CD4-positive, alpha-beta T cell (primary cell): ENCODE measurements at regions not wholly inside any gene's neighbourhood (a gene's known extent, or its start where the extent isn't known, plus 50 kb on each side); places are given as distances from the start of the nearest gene placed in this dataset.

ENCODE experiments used
- ATAC-seq: fragments of 200-7000 bp; cut with Tn5 transposase; one replicate; pipeline ENCODE4 v1.10.0; 2022; ENCODE audit warnings: mild to moderate bottlenecking; ENCODE audit not compliant: poor library complexity
- CTCF ChIA-PET: fragments of 350-600 bp; sonication (Branson Sonifier 250); formaldehyde crosslinking; loops from one replicate; lab custom pipeline; 2021; ENCODE audit warnings: antibody characterized with exemption, inconsistent platforms; lab: Charles Lee
- POLR2A ChIA-PET: fragments of 350-600 bp; sonication (Branson Sonifier 250); formaldehyde crosslinking; loops from one replicate; lab custom pipeline; 2021; ENCODE audit warnings: antibody characterized with exemption, inconsistent platforms; lab: Charles Lee
- DNase-seq, 14 experiments: peaks; one replicate each; pipeline ENCODE4 v3.0.0-alpha.2; 2013 to 2020; ENCODE audit warnings: mixed read lengths in 2 of 14
- H3K27ac ChIP-seq, 2 donors: one replicate each; pipeline versions ENCODE4 v1.5.1 to v1.7.0; 2013; ENCODE audit warnings: low read length in 2 of 2, low read depth in 1 of 2, mild to moderate bottlenecking in 1 of 2
- H3K27me3 ChIP-seq, 2 experiments: 1 replicate in 1 of 2; 2 replicates in 1 of 2; pipeline versions ENCODE4 v1.6.1 to v1.7.0; 2013; ENCODE audit warnings: low read length in 2 of 2, control low read depth in 1 of 2, mild to moderate bottlenecking in 1 of 2, moderate library complexity in 1 of 2; ENCODE audit not compliant: insufficient read depth in 2 of 2, control insufficient read depth in 1 of 2
- H3K36me3 ChIP-seq: one replicate; pipeline ENCODE4 v1.6.1; 2013; ENCODE audit warnings: low read length, control low read depth; ENCODE audit not compliant: insufficient read depth
- H3K4me1 ChIP-seq: one replicate; pipeline ENCODE4 v1.6.1; 2013; ENCODE audit warnings: low read length, control low read depth; ENCODE audit not compliant: insufficient read depth
- H3K4me3 ChIP-seq: one replicate; pipeline ENCODE4 v1.5.1; 2013; ENCODE audit warnings: mild to moderate bottlenecking, low read length, moderate library complexity
- H3K9me3 ChIP-seq, 2 experiments: 1 replicate in 1 of 2; 2 replicates in 1 of 2; pipeline versions ENCODE4 v1.6.1 to v1.7.0; 2013; ENCODE audit warnings: low read length in 2 of 2, mild to moderate bottlenecking in 2 of 2, control low read depth in 1 of 2, moderate library complexity in 1 of 2; ENCODE audit not compliant: control insufficient read depth in 1 of 2, insufficient read depth in 1 of 2
- H3K27ac Mint-ChIP-seq: one replicate; pipeline ENCODE4 v1.8.0; 2020; ENCODE audit warnings: mixed read lengths
- H3K27me3 Mint-ChIP-seq: one replicate; pipeline ENCODE4 v1.8.0; 2021; ENCODE audit warnings: mixed read lengths
- H3K36me3 Mint-ChIP-seq: one replicate; pipeline ENCODE4 v1.8.0; 2021; ENCODE audit warnings: low read depth, mixed read lengths
- H3K4me1 Mint-ChIP-seq: one replicate; pipeline ENCODE4 v1.8.0; 2021; ENCODE audit warnings: low read depth, mixed read lengths
- H3K4me3 Mint-ChIP-seq: one replicate; pipeline ENCODE4 v1.8.0; 2020; ENCODE audit warnings: mild to moderate bottlenecking, mixed read lengths
- H3K9me3 Mint-ChIP-seq: one replicate; pipeline ENCODE4 v1.8.0; 2020; ENCODE audit warnings: mixed read lengths
- CTCF ChIP-seq: fragments of 200-600 bp; IDR thresholded peaks from one replicate; pipeline ENCODE4 v1.8.0; 2022; ENCODE audit warnings: antibody characterized with exemption, mild to moderate bottlenecking
- intact Hi-C, 2 experiments: fragments of 100-400 bp; cut with DNase I in 1 of 2; cut with micrococcal nuclease in 1 of 2; formaldehyde crosslinking; loops; one replicate each; pipeline versions ENCODE4 v1.15.1 to v1.9.0; 2023 to 2025; cut with DNase I, micrococcal nuclease

DNA sequence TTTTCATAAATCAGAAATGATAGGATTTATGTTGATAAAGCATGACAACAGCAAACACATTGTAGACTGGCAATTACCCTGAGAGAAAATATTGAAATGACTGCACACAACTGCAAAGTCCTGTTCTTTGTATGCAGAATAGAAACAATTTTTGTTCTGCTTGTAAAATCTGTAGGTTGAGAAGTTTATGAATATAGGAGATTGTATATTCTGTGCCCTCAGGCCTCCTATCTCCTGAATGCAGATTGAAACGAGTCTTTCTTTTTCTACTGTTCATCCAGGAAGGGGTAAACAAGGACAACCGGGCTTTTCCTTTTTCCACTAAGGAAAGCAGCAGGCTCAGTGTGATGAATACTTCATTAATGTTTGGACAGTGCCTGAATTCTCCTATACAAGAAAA lies 95.0 kb upstream of the HAPLN1 start:
- no peak for TF ChIP-seq CTCF
- intact Hi-C loops: no loop called here
- Mint-ChIP-seq H3K4me3 (no peak overlapping the region), H3K4me1 (no peaks in the 10 kb centered on the region), H3K36me3 (no peaks in the 10 kb centered on the region), H3K27ac (no peak overlapping the region), H3K27me3 (no peaks in the 10 kb centered on the region), H3K9me3 (no peaks in the 10 kb centered on the region)
- no peak for DNase-seq
- no peaks in the 10 kb centered on the region for H3K36me3 ChIP-seq
- H3K9me3 ChIP-seq: no peaks in the 10 kb centered on the region
- CTCF ChIA-PET: no interaction called here
- H3K4me1 ChIP-seq: no peaks in the 10 kb centered on the region
- H3K4me3 ChIP-seq: no peak overlapping the region
- ATAC-seq: no peak
- POLR2A ChIA-PET: no interaction called here
- no peak overlapping the region for H3K27ac ChIP-seq
- H3K27me3 ChIP-seq: no peaks in the 10 kb centered on the region

DNA sequence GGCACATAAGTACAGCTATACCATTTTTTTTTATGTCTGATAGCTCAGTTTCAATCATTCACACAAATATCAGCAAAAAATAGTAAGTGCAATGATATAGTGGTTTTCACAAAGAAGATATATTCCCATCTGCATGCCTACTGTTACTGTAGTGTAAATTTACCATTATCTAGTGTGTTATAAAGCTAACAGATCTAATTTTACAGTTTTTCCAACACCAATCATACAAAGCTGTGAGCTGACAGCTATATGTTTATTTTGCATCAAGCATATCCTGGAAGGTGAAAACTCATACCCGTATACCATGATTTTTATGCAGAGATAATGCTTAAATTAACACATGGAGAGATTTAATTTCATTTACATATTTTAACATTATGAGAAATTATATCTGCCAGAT lies 89.9 kb upstream of the HAPLN1 start:
- ChIA-PET POLR2A (interaction anchor here (1.0 kb wide), 1 partner anchor 18 kb away, joined by 3 read pairs; no protein-coding TSS in a partner anchor), CTCF (no interaction called here)
- Histone ChIP-seq H3K4me3 (no peak overlapping the region), H3K36me3 (no peaks in the 10 kb centered on the region), H3K27me3 (no peaks in the 10 kb centered on the region), H3K27ac (no peak overlapping the region), H3K9me3 (peaks cover 0 to 5% of the 10 kb centered on the region in 2 experiments), H3K4me1 (no peaks in the 10 kb centered on the region)
- TF ChIP-seq CTCF: no peak
- H3K27me3 Mint-ChIP-seq: no peaks in the 10 kb centered on the region
- H3K27ac Mint-ChIP-seq: no peak overlapping the region
- intact Hi-C loops: no loop called here
- H3K4me3 Mint-ChIP-seq: no peak overlapping the region
- DNase-seq (no peak), ATAC-seq (no peak)
- no peaks in the 10 kb centered on the region for H3K4me1 Mint-ChIP-seq
- H3K9me3 Mint-ChIP-seq: peaks cover 2% of the 10 kb centered on the region
- no peaks in the 10 kb centered on the region for H3K36me3 Mint-ChIP-seq

- H3K36me3 Mint-ChIP-seq: no peaks in the 10 kb centered on the region
- ATAC-seq: no peak
- no peaks in the 10 kb centered on the region for H3K9me3 Mint-ChIP-seq
Observed at GRCh38 chr5:83802686-83803085, 82.0 kb upstream of the HAPLN1 start.

More at GRCh38 chr5:83802686-83803085, 82.0 kb upstream of the HAPLN1 start:
- Mint-ChIP-seq H3K27ac (no peak overlapping the region), H3K4me3 (no peak overlapping the region), H3K4me1 (no peaks in the 10 kb centered on the region), H3K27me3 (no peaks in the 10 kb centered on the region)
- H3K9me3 ChIP-seq: no peaks in the 10 kb centered on the region
- intact Hi-C loops: no loop called here
- no peak for DNase-seq
- no peaks in the 10 kb centered on the region for H3K36me3 ChIP-seq
- H3K4me3 ChIP-seq: no peak overlapping the region
- no peaks in the 10 kb centered on the region for H3K27me3 ChIP-seq
- ChIA-PET POLR2A (no interaction called here), CTCF (no interaction called here)
- TF ChIP-seq CTCF: no peak
- no peaks in the 10 kb centered on the region for H3K4me1 ChIP-seq
- H3K27ac ChIP-seq: no peak overlapping the region
